BJ (cell line): ENCODE measurements at regions not wholly inside any gene's neighbourhood (a gene's known extent, or its start where the extent isn't known, plus 50 kb on each side); places are given as distances from the start of the nearest gene placed in this dataset.

Experiments
- CTCF ChIA-PET: fragments of 350-600 bp; formaldehyde crosslinking; extraction: SDS; loops from one replicate; lab custom pipeline; 2021; ENCODE audit warnings: antibody characterized with exemption, inconsistent platforms; lab: Yijun Ruan, JAX
- POLR2A ChIA-PET: fragments of 300-600 bp; sonication (Branson Sonifier 250); formaldehyde crosslinking; extraction: SDS; loops from one replicate; lab custom pipeline; 2021; ENCODE audit warnings: antibody characterized with exemption; lab: Charles Lee
- DNase-seq: peaks from one replicate; pipeline ENCODE4 v3.0.0-alpha.2; 2011; ENCODE audit warnings: low read depth
- H3K27me3 ChIP-seq: 2 replicates; pipeline ENCODE4 v1.6.0; 2011; ENCODE audit warnings: low read length; ENCODE audit not compliant: control insufficient read depth, insufficient read depth
- H3K36me3 ChIP-seq: 2 replicates; pipeline ENCODE4 v1.5.1; 2011; ENCODE audit warnings: low read length; ENCODE audit not compliant: control insufficient read depth, insufficient read depth
- H3K4me3 ChIP-seq: 2 replicates; pipeline ENCODE4 v1.5.1; 2011; ENCODE audit warnings: low read depth, mild to moderate bottlenecking, control low read depth, low read length
- TF ChIP-seq, protein P1 (sequence below): IDR thresholded peaks from 2 replicates; pipeline ENCODE4 v1.5.1; 2011; ENCODE audit warnings: low read depth, mild to moderate bottlenecking, control low read depth, inconsistent platforms, low read length, moderate library complexity; ENCODE audit not compliant: insufficient read depth

DNA sequence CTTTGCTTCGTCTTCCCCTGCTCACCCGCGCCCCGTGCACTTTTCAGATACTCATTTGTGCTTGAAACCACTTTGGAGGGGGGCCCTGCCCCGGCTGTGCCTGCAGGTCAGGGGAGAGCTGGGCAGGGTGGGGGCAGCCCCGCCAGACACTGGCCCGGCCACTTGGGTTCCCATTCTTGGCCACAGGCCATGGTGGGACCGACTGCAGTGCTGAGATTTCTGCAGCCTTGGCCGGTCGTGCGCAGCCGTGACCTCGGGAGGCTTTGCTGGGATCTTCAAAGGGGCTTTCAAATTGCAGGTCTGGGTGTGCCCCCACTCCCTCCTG is 54.5 kb upstream of the TTC34 start:
- H3K4me3 ChIP-seq: no peak overlapping the region
- H3K36me3 ChIP-seq: no peaks in the 10 kb centered on the region
- H3K27me3 ChIP-seq: no peaks in the 10 kb centered on the region
- DNase-seq: no peak
- CTCF ChIA-PET: no interaction called here
- POLR2A ChIA-PET: no interaction called here
- TF ChIP-seq, protein P1, sequence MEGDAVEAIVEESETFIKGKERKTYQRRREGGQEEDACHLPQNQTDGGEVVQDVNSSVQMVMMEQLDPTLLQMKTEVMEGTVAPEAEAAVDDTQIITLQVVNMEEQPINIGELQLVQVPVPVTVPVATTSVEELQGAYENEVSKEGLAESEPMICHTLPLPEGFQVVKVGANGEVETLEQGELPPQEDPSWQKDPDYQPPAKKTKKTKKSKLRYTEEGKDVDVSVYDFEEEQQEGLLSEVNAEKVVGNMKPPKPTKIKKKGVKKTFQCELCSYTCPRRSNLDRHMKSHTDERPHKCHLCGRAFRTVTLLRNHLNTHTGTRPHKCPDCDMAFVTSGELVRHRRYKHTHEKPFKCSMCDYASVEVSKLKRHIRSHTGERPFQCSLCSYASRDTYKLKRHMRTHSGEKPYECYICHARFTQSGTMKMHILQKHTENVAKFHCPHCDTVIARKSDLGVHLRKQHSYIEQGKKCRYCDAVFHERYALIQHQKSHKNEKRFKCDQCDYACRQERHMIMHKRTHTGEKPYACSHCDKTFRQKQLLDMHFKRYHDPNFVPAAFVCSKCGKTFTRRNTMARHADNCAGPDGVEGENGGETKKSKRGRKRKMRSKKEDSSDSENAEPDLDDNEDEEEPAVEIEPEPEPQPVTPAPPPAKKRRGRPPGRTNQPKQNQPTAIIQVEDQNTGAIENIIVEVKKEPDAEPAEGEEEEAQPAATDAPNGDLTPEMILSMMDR: no peak

DNA sequence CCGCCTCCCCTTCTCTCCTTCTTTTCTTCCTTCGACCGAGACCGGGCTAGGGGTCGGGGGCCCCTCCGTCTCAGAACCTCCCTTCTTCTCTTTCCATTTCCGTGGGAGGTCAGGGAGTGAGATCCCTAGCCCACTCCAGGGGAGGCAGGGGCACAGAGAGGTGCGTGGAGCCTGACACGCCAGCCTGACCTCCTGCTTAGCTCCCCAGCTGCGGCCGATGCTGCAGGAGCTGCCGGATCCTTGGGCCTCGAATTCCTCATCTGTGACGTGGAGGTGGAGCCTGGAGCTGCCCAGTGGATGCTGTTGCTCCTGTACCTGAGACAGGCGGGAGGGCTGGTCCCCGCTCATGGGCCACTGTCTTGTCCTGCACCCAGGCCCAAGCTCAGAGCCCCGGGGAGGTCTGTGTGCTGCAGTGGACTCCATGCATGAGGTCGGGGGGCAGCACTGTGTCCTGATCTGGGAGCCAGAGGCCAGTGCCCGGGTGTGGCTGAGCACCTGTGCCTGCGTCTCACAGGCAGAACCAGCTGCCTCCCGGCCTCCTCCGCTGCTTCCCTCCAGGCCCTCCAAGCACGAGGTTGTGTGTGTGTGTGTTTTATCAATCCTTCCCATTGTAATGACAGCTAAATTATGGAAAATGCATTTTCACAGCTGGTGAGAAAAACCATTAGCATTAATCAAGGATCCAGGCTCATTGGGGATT is 55.3 kb upstream of the TTC34 start:
- ChIA-PET POLR2A (no interaction called here), CTCF (no interaction called here)
- Histone ChIP-seq H3K4me3 (no peak overlapping the region), H3K36me3 (no peaks in the 10 kb centered on the region), H3K27me3 (no peaks in the 10 kb centered on the region)
- no peak for DNase-seq
- TF ChIP-seq, protein P1: no peak

DNA sequence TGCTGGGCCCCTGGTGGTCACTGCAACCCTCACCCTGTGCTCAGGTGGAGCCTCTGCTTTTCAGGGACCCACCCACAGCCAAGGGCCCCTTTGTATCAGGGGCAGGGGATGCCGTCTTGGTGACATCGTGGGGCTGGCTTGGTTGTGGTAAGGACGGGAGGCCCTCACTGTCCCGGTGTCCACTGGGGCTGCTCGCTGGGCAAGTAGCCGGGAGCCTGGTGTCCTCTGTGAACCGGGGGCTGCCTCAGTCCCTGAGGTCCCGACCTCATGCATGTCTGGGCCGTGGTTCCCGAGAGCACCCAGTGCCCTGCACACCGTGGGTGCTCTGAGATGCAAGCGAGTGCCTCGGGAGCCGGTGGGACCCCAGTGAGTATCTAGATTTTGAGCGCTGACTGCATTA is 56.0 kb upstream of the TTC34 start:
- no peak for DNase-seq
- H3K36me3 ChIP-seq: no peaks in the 10 kb centered on the region
- POLR2A ChIA-PET: no interaction called here
- H3K27me3 ChIP-seq: no peaks in the 10 kb centered on the region
- H3K4me3 ChIP-seq: no peak overlapping the region
- CTCF ChIA-PET: no interaction called here
- TF ChIP-seq, protein P1: no peak

DNA sequence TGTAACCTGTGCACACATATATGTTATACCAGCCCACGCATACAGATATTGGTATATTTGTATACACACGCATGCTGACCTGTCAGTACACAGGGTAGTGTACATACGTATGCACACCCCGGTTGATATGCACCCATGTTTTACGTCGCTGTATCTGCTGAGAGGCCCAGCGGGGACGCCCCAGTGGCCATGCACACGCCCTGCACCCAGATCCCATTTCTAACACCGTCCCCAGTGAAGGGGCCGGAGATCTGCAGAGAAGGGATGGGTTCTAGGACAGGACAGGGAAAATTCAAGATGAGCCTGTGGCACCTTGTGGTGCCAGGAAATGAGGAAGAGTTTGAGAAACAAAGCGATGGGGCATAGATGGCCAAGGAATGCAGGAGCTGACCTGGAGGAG is 57.2 kb upstream of the TTC34 start:
- Histone ChIP-seq H3K36me3 (no peaks in the 10 kb centered on the region), H3K4me3 (no peak overlapping the region), H3K27me3 (no peaks in the 10 kb centered on the region)
- POLR2A ChIA-PET: no interaction called here
- TF ChIP-seq, protein P1: no peak
- DNase-seq: no peak
- CTCF ChIA-PET: no interaction called here

DNA sequence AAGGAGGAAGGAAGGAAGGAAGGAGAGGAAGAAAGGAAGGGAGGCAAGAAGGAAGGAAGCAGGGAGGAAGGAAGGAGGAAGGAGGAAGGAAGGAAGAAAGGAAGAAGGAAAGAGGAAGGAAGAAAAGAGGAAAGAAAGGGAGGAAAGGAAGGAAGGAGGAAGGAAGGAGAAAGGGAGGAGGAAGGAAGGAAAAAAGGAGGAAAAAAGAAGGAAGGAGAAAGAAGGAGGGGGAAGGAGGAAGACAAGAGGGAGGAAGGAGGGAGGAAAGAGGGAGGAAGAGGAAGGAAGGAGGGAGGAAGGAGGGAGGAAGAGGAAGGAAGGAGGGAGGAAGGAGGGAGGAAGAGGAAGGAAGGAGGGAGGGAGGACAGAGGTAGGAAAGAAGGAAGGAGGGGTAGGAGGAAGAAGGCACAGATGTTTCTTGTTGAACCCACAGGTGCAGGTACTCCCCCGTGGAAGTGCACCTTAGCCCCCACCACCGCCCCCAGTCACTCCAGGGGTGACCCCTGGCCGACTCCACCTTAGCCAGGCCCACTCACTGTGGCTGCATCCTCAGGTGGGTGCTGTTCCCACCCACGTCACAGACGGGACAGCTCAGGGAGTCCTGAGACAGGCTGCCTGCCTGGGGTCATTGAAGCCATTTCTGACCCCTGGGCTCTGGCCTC is 57.9 kb upstream of the TTC34 start:
- Histone ChIP-seq H3K36me3 (no peaks in the 10 kb centered on the region), H3K27me3 (no peaks in the 10 kb centered on the region), H3K4me3 (no peak overlapping the region)
- DNase-seq: no peak
- TF ChIP-seq, protein P1: no peak
- ChIA-PET CTCF (no interaction called here), POLR2A (no interaction called here)
